Type B pancreatic cell (in vitro differentiated cells): ENCODE measurements at regions not wholly inside any gene's neighbourhood (a gene's known extent, or its start where the extent isn't known, plus 50 kb on each side); places are given as distances from the start of the nearest gene placed in this dataset.

Experiments
- DNase-seq: peaks from one replicate; pipeline ENCODE4 v3.0.0; 2021; ENCODE audit warnings: mixed read lengths; ENCODE audit not compliant: unreplicated experiment; ENCODE audit errors: extremely low spot score
- H3K27ac Mint-ChIP-seq: 2 replicates; pipeline ENCODE4 v1.8.0; 2021; ENCODE audit warnings: mild to moderate bottlenecking, mixed read lengths
- H3K27me3 Mint-ChIP-seq: 2 replicates; pipeline ENCODE4 v1.8.0; 2021; ENCODE audit warnings: mixed read lengths
- H3K36me3 Mint-ChIP-seq: 2 replicates; pipeline ENCODE4 v1.8.0; 2021; ENCODE audit warnings: mixed read lengths
- H3K4me1 Mint-ChIP-seq: one replicate; pipeline ENCODE4 v1.8.0; 2021; ENCODE audit warnings: mixed read lengths; ENCODE audit not compliant: unreplicated experiment
- H3K4me3 Mint-ChIP-seq: 2 replicates; pipeline ENCODE4 v1.8.0; 2021; ENCODE audit warnings: mild to moderate bottlenecking, mixed read lengths
- H3K9me3 Mint-ChIP-seq: 2 replicates; pipeline ENCODE4 v1.8.0; 2021; ENCODE audit warnings: mixed read lengths
- CTCF ChIP-seq: fragments of 200-600 bp; sonication (generic); conservative IDR thresholded peaks from 2 replicates; pipeline ENCODE4 v1.5.0; 2021; ENCODE audit warnings: antibody characterized with exemption, mild to moderate bottlenecking

- DNase-seq, result no peak
- Mint-ChIP-seq H3K9me3 (no peaks in the 10 kb centered on the region), H3K4me3 (no peak overlapping the region), H3K4me1 (no peaks in the 10 kb centered on the region), H3K27ac (no peak overlapping the region), H3K27me3 (peaks cover 14% of the 10 kb centered on the region), H3K36me3 (no peaks in the 10 kb centered on the region)
- no peak for TF ChIP-seq CTCF
Observed at GRCh38 chr14:97253756-97254155, 456.6 kb downstream of the VRK1 start.

GRCh38 chr14:97262336-97262735, 465.2 kb downstream of the VRK1 start:
- no peak for TF ChIP-seq CTCF
- peaks cover 5% of the 10 kb centered on the region for H3K4me1 Mint-ChIP-seq
- peaks cover 4% of the 10 kb centered on the region for H3K9me3 Mint-ChIP-seq
- no peak for DNase-seq
- H3K36me3 Mint-ChIP-seq, result no peaks in the 10 kb centered on the region
- H3K4me3 Mint-ChIP-seq, result no peak overlapping the region
- no peak overlapping the region for H3K27ac Mint-ChIP-seq
- H3K27me3 Mint-ChIP-seq, result no peaks in the 10 kb centered on the region

GRCh38 chr14:97264516-97265230, 467.5 kb downstream of the VRK1 start:
- H3K27me3 Mint-ChIP-seq, result no peaks in the 10 kb centered on the region
- no peak overlapping the region for H3K4me3 Mint-ChIP-seq
- no peak overlapping the region for H3K27ac Mint-ChIP-seq
- TF ChIP-seq CTCF, result no peak
- no peak for DNase-seq
- H3K4me1 Mint-ChIP-seq, result peaks cover 5% of the 10 kb centered on the region
- peaks cover 4% of the 10 kb centered on the region for H3K9me3 Mint-ChIP-seq
- H3K36me3 Mint-ChIP-seq, result no peaks in the 10 kb centered on the region

GRCh38 chr14:97266653-97267052, 469.5 kb downstream of the VRK1 start:
- DNase-seq, result no peak
- Mint-ChIP-seq H3K27me3 (no peaks in the 10 kb centered on the region), H3K4me1 (peaks cover 5% of the 10 kb centered on the region), H3K4me3 (no peak overlapping the region), H3K36me3 (no peaks in the 10 kb centered on the region), H3K9me3 (peaks cover 4% of the 10 kb centered on the region), H3K27ac (no peak overlapping the region)
- TF ChIP-seq CTCF, result no peak

- TF ChIP-seq CTCF, result no peak
- Mint-ChIP-seq H3K27ac (no peak overlapping the region), H3K36me3 (no peaks in the 10 kb centered on the region), H3K27me3 (no peaks in the 10 kb centered on the region), H3K4me3 (no peak overlapping the region), H3K4me1 (peaks cover 5% of the 10 kb centered on the region), H3K9me3 (peaks cover 4% of the 10 kb centered on the region)
- DNase-seq, result no peak
Observed at GRCh38 chr14:97267509-97267908, 470.3 kb downstream of the VRK1 start.
